NCI-H2196 (cell line): ENCODE measurements at regions not wholly inside any gene's neighbourhood (a gene's known extent, or its start where the extent isn't known, plus 50 kb on each side); places are given as distances from the start of the nearest gene placed in this dataset.
"Not testable (repeated sequence)": the region's sequence is repeated elsewhere in the genome, so short reads cannot be mapped to it uniquely, and the experiment has no call there.

ENCODE experiments used
- DNase-seq: peaks from one replicate; lab custom pipeline; 2025; ENCODE audit not compliant: unreplicated experiment; lab: John Stamatoyannopoulos, UW

DNA sequence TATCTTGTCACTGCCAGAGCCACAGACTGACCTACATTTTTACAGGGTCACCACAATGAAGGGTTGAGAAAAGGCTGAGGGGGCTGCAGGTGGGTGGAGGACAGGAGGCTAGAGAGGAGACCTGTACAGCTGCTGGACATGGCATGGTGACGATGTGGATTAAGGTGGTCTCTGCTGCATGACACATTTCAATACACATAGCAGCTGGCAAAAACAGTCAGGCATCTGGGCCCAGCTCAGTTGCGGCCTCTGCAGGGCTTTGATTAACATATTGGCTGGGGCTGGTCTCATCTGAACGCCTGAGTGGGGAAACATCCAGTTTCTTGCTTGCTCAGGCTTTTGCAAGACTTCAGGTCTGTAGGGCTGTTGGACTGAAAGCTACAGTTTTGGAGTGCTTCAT is 265.4 kb upstream of the FOXF1 start:
- DNase-seq, result no peak

DNA sequence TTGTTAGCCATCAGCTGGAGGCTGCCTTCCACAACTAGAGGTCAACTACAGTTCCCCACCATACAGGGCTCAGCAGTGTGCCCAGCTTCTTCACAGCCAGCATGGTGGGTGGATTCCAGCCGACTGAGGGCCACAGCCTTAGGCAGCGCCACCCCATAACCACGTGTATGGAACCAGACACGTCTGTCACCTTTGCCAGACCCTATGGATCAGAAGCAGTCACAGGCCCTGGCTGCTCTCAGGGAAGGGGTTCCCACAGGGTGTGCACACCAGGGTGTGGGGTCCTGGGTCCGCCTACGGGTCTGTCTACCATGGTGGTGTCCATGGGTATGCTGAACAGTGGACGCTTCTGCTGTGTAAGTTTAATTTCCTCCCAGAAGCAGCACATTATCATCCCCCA is 265.0 kb upstream of the FOXF1 start:
- no peak for DNase-seq

DNA sequence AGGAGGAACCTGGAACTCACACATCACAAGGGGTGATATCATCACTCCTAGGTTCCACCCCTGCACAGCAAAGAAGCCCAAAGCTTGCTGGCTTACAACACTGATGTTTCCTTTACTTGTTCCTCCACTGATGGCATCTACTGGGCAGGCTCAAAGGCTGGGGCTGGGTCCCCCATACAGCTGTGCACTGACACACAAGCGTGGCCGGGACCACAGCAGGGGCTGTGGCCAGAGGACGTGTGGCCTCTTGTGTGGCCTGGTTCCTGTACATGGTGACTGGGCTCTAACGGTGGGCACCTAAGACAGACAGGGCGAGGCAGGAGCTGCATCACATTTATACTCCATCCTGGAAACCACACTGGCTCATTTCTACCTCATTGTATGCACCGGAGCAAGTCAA is 264.4 kb upstream of the FOXF1 start:
- no peak for DNase-seq

DNA sequence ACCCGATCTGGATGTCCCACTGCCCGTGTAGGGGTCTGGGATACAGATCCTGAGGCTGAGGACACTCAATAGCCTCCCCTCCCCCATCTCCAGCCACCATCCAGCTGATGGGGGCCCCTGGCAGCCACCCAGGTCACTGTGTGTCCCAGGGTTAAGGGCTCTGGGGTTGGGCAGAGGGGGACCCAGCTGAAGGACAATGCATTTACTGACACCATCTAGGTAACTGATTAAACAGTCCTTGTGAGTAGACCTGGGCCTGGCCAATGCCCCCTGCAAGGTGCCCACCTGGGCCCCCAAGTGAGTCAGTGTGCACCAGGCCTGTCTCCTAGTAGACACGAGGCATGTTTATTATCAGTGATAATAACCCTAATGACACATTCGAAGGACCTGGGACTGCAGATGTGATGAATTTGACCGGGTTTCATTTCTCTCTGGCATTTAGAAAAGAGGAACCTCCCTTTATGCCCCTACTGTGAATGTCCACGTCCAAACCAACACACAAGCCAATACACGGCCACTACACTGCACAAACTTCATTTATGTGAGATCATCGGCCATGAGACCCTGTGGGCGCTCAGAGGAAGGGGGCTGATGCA is 261.9 kb upstream of the FOXF1 start:
- DNase-seq, result no peak

DNA sequence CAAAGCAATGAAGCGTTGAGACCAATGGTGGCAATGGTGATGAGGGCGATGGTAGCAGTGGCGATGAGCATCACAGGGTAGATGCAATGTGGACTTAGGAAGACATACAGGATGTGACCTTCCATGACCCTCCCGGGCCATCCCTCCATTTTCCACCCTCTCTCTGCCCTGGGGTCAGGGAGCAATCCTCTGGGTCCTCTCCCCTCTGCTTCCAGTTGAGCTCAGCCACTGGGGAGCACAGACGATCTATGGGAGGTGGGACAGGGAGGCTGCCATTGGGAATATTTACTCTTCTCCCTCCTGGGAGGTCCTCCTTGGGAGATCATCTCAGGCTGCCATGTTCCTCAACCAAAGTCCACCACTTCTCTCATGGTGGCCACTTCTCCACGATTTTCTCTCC is 260.7 kb upstream of the FOXF1 start:
- no peak for DNase-seq

DNA sequence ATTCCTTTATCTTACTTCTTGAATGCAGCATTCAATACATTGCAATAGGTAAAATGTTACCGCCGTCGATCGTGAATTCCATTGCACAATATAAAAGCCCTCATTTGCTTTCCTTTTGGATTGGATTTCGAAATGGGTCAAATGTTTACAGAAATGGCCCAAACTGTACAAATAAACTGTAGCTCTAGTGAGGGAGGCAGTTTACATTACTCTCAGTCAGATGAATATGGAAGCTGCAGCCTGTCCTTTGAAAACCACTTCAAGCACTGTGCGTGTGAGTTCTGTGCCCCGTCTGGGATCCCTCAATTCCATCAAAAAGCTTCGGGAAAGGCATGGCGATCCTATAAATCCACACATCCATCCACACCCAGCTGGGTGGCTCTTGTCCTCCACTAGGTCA is 258.6 kb upstream of the FOXF1 start:
- DNase-seq, result no peak

DNA sequence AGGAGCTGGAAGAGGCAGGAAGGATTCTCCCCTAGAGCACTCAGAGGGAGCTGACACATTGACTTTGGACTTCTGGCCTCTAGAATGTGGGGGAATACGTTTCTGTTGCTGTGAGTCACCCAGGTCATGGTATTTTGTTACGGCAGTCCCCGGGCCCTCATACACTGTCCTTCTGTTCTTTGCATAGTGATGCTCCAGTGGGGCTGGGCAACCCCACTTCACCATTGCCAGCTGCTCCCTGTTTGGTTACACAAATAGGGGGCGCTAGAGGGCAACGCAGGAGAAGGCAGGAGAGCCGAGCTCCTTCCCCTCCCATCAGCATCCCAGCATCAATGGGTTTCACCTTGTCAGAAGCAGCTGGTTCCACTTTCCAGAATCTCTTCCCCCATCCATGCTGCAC is 257.7 kb upstream of the FOXF1 start:
- no peak for DNase-seq

DNA sequence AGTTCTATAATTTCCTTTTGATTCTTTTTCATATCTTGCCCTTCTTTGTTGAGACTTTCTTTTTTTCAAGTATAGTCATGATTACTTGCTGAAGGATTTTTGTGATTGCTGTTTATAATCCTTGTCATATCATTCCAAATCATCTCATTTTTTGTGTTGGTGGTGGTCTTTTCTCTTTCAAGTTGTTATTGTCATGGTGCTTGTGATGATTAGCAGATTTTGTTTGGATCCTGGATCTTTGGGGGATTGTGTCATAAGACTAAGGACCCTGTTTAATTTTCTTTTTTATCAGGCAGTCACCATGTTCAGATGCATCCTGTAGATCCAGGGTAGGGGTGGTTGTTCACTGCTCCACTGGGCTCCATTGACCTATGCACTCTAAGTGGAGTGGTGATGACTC is 254.4 kb upstream of the FOXF1 start:
- no peak for DNase-seq

DNA sequence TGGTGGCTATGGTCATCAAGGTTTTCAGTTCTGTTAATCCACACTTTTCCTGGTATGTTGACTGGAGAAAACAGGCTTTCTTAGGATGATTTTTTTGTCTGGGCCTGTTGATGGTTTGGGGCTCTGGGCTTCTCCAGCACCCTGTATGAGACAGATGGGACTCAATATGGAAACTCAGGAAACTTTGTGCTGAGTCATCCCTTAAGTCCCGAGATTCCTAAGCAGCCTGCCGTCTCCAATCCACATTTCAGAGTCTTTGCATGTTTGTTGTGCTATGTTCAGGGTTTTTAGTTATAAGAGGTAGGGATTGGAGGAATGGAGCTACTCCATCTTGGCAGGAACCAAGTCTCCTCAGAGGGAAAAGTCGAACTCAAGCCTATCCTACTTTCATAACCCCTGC is 253.3 kb upstream of the FOXF1 start:
- DNase-seq, result no peak

DNA sequence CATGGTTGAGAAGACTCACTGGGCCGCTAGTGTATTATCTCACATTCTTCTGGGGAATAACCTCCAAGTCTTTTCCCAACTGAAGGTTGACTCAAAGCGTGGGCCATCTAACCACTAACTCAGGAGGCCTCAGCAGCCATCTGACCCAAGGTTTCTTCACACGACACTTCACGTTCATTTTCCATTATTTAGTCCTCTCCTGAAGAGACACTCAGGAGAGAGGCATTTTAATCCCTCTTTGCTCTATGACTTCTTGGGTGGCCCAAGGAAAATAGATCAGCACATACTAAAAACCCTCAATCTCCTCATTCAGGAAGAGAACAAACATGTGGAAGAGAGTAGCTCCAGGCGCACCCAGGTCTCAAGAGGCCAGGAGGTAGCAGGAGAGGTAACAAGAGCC is 252.8 kb upstream of the FOXF1 start:
- no peak for DNase-seq

DNA sequence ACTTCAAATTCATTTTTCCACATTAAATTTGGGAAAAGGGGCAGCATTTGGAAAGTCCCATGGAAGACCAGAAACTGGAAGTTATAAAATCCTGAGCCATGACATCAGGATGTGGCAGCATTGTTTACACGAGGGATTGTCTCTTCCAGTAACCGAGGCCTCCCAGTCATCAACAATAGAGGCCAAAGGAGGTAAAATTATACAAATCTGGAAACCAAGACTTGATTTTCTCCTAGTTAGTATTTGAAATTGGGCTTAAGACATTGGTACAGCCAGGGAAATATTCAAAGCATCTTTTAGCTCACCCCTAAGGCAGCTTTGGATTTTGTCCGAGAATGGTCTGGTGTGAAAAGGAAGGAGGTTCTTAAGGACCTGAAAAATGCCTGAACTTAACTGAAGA is 251.6 kb upstream of the FOXF1 start:
- DNase-seq, result no peak

DNA sequence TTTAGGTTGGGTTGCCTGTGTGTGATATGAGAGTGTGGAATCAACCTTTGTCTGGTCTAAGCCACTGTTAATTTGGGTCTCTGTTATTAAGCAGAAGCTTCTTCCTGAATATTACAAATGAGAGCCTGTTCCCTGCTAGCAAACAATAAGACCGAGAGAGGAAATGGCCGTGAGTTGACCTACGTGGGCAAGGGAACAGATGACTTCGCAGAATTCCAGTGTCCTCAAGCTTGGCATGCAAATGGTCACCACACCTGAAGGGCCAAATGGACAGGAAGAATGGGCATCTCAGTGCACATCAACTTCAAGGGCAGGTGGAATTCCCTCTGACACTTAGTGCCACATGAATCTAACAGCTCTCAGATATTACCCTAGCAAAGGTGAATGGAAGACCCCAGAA is 250.8 kb upstream of the FOXF1 start:
- DNase-seq, result no peak

DNA sequence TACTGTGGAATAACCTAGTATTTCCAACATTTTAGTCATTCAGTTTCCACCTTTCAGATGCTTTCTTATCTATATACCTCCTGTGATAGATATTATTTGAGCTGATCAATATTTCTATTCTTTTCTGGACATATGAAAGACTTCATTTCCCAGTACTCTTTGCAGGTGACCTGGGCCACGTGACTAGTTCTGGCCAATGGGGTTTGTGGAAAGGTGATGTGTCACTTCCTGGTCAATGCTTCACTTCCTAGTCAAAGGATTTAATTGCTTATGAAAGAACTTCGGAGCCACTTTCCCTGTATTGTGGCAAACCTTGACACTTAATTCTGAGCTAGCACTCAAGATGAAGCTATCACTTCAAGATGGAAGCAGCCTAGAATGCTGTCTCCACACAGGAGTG is 248.9 kb upstream of the FOXF1 start:
- DNase-seq, result no peak

DNA sequence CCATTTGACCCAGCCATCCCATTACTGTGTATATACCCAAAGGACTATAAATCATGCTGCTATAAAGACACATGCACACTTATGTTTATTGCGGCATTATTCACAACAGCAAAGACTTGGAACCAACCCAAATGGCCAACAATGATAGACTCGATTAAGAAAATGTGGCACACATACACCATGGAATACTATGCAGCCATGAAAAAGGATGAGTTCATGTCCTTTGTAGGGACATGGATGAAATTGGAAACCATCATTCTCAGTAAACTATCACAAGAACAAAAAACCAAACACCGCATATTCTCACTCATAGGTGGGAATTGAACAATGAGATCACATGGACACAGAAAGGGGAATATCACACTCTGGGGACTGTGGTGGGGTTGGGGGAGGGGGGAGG is 242.7 kb upstream of the FOXF1 start:
- DNase-seq, result not testable (repeated sequence)

DNA sequence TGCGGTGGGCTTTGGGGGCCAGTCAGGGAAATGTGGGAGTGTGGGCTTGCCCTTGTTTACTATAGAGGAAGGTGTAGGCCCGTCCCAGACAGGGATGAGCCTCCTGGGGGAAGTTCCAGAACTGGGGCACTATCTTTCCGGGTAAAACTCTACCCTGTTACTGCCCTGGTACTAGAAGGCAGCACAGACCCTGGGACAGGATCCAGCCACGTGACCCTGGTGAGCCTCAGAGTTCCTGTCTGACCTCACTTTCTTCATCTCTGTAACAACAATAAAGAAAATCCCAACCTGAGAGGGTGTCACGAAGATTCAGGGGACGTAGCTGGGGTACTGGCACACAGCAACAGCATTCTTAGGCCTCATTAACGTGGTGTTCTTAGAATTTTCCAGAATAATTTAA is 239.6 kb upstream of the FOXF1 start:
- no peak for DNase-seq

DNA sequence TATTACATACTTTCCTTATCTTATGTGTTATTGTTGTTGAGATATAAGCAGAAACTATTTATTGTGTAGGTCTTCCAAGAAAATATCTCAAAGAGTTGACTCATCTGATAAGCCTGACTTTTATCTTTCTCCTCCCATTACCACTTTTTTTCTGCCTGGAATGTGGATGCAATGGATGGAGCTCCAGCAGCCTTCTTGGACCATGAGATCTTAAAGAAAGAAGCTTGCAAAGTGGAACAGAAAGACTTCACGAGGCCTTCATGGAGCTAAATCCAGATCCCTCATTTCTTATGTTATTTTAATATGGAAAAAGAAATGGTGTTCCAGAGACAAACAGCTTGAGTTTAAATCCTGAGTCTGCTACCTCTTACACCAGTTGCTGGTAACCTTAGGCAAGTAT is 237.6 kb upstream of the FOXF1 start:
- no peak for DNase-seq

DNA sequence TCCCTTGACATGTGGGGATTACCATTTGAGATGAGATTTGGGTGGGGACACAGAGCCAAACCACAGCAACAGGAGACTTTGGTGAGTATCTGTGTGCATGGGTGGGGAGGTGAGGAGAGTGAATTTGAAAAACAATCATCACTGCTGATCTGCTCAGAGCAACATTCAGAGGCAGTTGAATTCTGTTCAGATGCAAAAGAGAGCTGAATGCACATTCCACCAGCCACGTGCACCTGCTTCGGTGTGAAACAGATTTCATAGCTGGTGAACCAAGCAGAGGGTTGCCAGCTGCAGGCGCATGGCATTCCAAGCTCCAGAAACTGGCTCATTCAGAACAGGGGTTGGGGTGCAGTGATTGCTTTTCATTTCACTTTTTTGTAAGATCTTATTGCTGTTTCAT is 233.1 kb upstream of the FOXF1 start:
- no peak for DNase-seq

DNA sequence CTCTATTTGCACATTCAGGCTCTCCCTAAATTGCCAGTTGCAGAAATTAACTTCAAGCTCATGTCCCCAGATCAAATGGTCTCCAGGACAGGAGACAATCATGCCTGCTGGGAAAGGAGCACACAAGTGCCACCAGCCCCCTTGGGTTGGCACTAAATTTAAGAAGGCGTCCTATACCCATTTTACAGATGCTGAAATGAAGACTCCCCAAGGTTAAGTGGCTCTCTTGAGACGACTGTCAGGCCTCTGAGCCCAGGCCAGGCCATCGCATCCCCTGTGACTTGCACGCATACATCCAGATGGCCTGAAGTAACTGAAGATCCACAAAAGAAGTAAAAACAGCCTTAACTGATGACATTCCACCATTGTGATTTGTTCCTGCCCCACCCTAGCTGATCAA is 232.5 kb upstream of the FOXF1 start:
- not testable (repeated sequence) for DNase-seq

DNA sequence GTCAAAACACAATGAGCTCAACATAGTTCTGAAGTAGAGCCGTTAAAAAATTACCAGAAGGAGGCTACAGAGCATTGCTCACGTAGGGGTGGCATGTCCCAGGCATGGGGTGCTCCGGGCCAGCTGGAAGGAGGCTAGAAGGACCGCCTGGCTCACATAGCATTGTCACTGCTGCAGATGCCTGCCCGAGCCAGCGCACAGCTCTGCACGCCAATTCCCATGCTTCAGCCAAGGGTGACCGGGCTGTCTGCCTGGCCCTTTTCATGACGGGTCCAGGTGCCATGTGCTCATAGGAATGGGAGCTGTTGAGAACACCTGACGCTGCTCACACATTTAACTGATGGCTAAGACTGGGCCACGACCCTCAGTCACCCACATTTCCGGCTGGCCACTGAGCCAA is 228.9 kb upstream of the FOXF1 start:
- DNase-seq, result no peak

DNA sequence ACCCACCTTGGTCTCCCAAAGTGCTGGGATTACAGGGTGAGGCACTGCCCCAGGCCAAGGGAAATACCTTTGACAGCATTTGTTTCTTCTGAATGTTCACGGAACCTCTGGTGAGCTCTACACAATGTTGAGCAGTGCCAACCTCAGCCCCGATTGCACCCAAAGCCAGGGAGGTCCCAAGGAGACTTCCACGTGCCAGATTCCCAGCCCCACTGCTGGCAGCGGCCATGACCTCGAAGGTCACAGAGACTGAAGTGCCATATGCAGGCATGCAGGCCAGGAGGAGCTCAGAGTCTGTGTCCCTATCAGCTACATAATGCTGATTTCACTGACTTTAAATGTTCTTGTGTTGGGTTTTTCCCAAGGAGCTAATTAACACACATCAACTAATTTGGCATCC is 226.4 kb upstream of the FOXF1 start:
- no peak for DNase-seq

DNA sequence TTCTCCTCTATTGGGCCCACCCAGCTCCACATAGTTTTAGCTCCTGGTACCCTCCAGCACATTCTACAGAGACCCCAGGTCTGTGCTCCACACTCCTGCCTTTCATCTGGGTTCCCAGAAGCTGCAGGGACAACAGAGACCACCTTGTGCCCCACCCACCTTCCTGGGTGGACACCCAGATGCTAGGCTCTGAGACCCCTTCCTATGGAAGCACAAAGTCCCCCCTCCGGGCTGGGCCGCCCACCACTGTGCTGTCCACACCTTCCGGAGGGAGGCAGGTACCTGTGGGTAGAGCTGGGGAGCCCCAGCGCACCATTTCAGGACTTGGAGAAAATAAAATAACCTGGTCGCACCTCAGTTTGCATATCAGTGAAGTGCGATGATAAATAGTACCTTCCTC is 224.9 kb upstream of the FOXF1 start:
- no peak for DNase-seq

DNA sequence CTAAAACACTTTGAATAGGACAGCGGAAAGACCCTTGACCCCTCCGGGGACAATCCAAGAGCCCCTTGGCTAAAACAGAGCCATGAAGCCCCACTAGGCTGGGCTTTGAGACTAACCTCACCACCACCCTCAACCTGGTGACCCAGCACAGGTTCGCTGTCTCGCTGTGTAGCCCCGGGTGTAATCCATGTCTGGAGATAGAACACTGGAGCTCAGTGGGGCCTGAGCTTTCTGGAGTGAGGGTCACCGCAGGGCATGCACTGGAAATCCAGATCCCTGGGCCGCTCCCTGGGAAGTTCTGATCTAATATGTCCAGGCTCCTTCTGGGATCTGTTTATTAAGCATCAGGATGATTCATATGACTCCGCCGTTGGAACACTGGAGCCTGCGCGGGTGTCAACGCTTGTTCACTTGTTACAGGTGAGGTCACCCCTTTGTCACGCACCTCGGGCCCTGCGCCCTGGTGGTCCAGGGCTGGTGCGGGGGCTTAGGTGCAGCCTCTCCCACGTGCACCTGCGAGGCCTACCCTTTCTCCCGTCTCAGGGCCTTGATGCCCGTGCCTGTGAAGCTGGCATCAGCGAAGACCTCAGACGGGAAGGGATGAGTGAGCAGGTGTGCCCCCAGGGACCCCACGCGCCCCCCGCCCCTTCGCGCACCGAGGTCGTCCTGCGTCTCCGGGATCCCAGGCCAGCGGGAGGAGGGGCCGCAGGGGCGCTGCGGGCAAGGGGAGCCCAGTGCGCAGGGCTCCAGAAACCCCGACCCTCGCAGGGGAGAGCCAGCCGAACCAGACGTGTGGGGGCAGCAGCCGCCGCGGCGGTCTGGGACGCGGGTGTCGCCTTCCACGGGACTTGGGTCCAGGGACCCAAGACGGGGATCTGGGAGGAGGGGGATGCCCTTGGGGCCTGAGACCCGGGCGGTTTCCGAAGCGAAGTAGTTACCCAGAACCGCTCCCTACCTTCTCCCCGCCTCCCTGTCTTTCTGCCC is 224.1 kb upstream of the FOXF1 start:
- DNase-seq, result no peak
